RCC 7860 (cell line): ENCODE measurements at regions not wholly inside any gene's neighbourhood (a gene's known extent, or its start where the extent isn't known, plus 50 kb on each side); places are given as distances from the start of the nearest gene placed in this dataset.
A peak's percentile ranks its signal among the peaks of the same experiment; 100 is the strongest.
"Not testable (repeated sequence)": the region's sequence is repeated elsewhere in the genome, so short reads cannot be mapped to it uniquely, and the experiment has no call there.

Experiments used
- DNase-seq: peaks from one replicate; pipeline ENCODE4 v3.0.0-alpha.2; 2015; ENCODE audit warnings: low spot score
- FAIRE-seq: peaks from 2 replicates; lab custom pipeline; 2012; peaks lifted over from hg19 to GRCh38; lab: Jason Lieb, UNC

GRCh38 chr15:91413142-91413541 lies 313.1 kb downstream of the SV2B start:
- no peak for DNase-seq
- FAIRE-seq, result no peak

- no peak for DNase-seq
- FAIRE-seq, result no peak
Measured at GRCh38 chr15:91414124-91414523, 314.1 kb downstream of the SV2B start.

- not testable (repeated sequence) for DNase-seq, FAIRE-seq
Measured at GRCh38 chr15:91415258-91415657, 315.2 kb downstream of the SV2B start.

- FAIRE-seq, result no peak
- DNase-seq, result no peak
Measured at GRCh38 chr15:91420689-91421088, 320.6 kb downstream of the SV2B start.

- FAIRE-seq (no peak), DNase-seq (no peak)
Measured at GRCh38 chr15:91422797-91423196, 322.7 kb downstream of the SV2B start.

GRCh38 chr15:91424001-91424400 lies 323.9 kb downstream of the SV2B start:
- FAIRE-seq (no peak), DNase-seq (no peak)

GRCh38 chr15:91426412-91426811 lies 326.4 kb downstream of the SV2B start:
- DNase-seq (peak; percentile 88), FAIRE-seq (peak; percentile 78)

- DNase-seq (no peak), FAIRE-seq (no peak)
Measured at GRCh38 chr15:91429973-91430372, 329.9 kb downstream of the SV2B start.

GRCh38 chr15:91431041-91431715 lies 331.1 kb downstream of the SV2B start:
- DNase-seq (no peak), FAIRE-seq (no peak)

- FAIRE-seq, result no peak
Measured at GRCh38 chr15:91435113-91435512, 335.1 kb downstream of the SV2B start.

GRCh38 chr15:91444656-91445055 lies 344.6 kb downstream of the SV2B start:
- FAIRE-seq, result no peak
- DNase-seq, result no peak

More at GRCh38 chr15:91435113-91435512, 335.1 kb downstream of the SV2B start:
- DNase-seq, result no peak

GRCh38 chr15:91445695-91446228 lies 345.7 kb downstream of the SV2B start:
- DNase-seq (no peak), FAIRE-seq (no peak)

GRCh38 chr15:91447991-91448644 lies 348.1 kb downstream of the SV2B start:
- DNase-seq (no peak), FAIRE-seq (no peak)

GRCh38 chr15:91453376-91453775 lies 353.3 kb downstream of the SV2B start:
- not testable (repeated sequence) for FAIRE-seq, DNase-seq

GRCh38 chr15:91456251-91456718 lies 356.2 kb downstream of the SV2B start:
- DNase-seq, result peak; percentile 99
- peak; percentile 97 for FAIRE-seq

GRCh38 chr15:91456921-91457320 lies 356.9 kb downstream of the SV2B start:
- DNase-seq (peak; percentile 32), FAIRE-seq (peak; percentile 65)

- DNase-seq (no peak), FAIRE-seq (no peak)
Measured at GRCh38 chr15:91461377-91461776, 361.3 kb downstream of the SV2B start.

- DNase-seq (no peak), FAIRE-seq (no peak)
Measured at GRCh38 chr15:91465086-91465485, 365.0 kb downstream of the SV2B start.

GRCh38 chr15:91465696-91466095 lies 365.6 kb downstream of the SV2B start:
- DNase-seq (no peak), FAIRE-seq (no peak)

GRCh38 chr15:91468871-91469580 lies 369.0 kb downstream of the SV2B start:
- DNase-seq, result no peak
- FAIRE-seq, result no peak
